SK-N-SH (cell line): ENCODE measurements at regions not wholly inside any gene's neighbourhood (a gene's known extent, or its start where the extent isn't known, plus 50 kb on each side); places are given as distances from the start of the nearest gene placed in this dataset.

Source experiments
- CTCF ChIA-PET: fragments of 300-600, 350-600 bp; formaldehyde crosslinking; extraction: SDS; loops from one replicate; lab custom pipeline; 2021; lab: Yijun Ruan, JAX
- POLR2A ChIA-PET: fragments of 350-600 bp; sonication (Branson Sonifier 250); formaldehyde crosslinking; extraction: SDS; loops from one replicate; lab custom pipeline; 2020; ENCODE audit warnings: antibody characterized with exemption, inconsistent platforms; lab: Yijun Ruan, JAX
- DNase-seq: peaks from one replicate; pipeline ENCODE4 v3.0.0; 2012
- H2AFZ ChIP-seq: fragments of 200-600 bp; sonication (generic); 2 replicates; pipeline ENCODE4 v1.8.1; 2016; ENCODE audit warnings: antibody characterized with exemption, mild to moderate bottlenecking, low read depth
- H3F3A ChIP-seq: fragments of 200-600 bp; sonication (generic); replicated peaks from 2 replicates; pipeline ENCODE3; 2016; ENCODE audit warnings: antibody characterized with exemption, mild to moderate bottlenecking; ENCODE audit not compliant: insufficient read depth
- H3K27ac ChIP-seq, 2 experiments: fragments of 200-500 bp in 1 of 2; fragments of 200-600 bp in 1 of 2; sonication (Bioruptor generic) in 1 of 2; sonication (generic), shearing (Covaris generic) in 1 of 2; 2 replicates each; pipeline versions ENCODE4 v1.5.1 to v1.6.1; 2014 to 2016; ENCODE audit warnings: low read depth in 2 of 2, inconsistent platforms in 1 of 2, low read length in 1 of 2, mild to moderate bottlenecking in 1 of 2, mixed read lengths in 1 of 2
- H3K27me3 ChIP-seq: fragments of 200-600 bp; sonication (generic), shearing (Covaris generic); 2 replicates; pipeline ENCODE4 v1.6.1; 2016; ENCODE audit warnings: mixed run types; ENCODE audit not compliant: insufficient read depth
- H3K36me3 ChIP-seq, 2 experiments: fragments of 200-500 bp in 1 of 2; fragments of 200-600 bp in 1 of 2; sonication (Bioruptor generic) in 1 of 2; sonication (generic) in 1 of 2; replicated peaks in 1 of 2; 2 replicates each; pipeline versions ENCODE3 to v1.5.1; 2014 to 2016; ENCODE audit warnings: low read length in 1 of 2, mild to moderate bottlenecking in 1 of 2; ENCODE audit not compliant: insufficient read depth in 2 of 2, control insufficient read depth in 1 of 2
- H3K4me1 ChIP-seq, 2 experiments: fragments of 200-500 bp in 1 of 2; fragments of 200-600 bp in 1 of 2; sonication (Bioruptor generic) in 1 of 2; sonication (generic), shearing (Covaris generic) in 1 of 2; 2 replicates each; pipeline versions ENCODE4 v1.5.1 to v1.6.1; 2014 to 2016; ENCODE audit warnings: low read depth in 1 of 2, low read length in 1 of 2, mixed run types in 1 of 2; ENCODE audit not compliant: insufficient read depth in 2 of 2, control insufficient read depth in 1 of 2
- H3K4me2 ChIP-seq: fragments of 200-600 bp; sonication (generic), shearing (Covaris generic); 2 replicates; pipeline ENCODE4 v1.6.1; 2017; ENCODE audit warnings: mixed run types
- H3K4me3 ChIP-seq, 2 experiments: fragments of 200-500 bp in 1 of 2; fragments of 200-600 bp in 1 of 2; sonication (Bioruptor generic) in 1 of 2; sonication (generic), shearing (Covaris generic) in 1 of 2; 2 replicates each; pipeline versions ENCODE4 v1.5.1 to v1.8.1; 2014 to 2016; ENCODE audit warnings: low read depth in 2 of 2, inconsistent platforms in 1 of 2, low read length in 1 of 2, mild to moderate bottlenecking in 1 of 2, mixed read lengths in 1 of 2, moderate library complexity in 1 of 2
- H3K79me2 ChIP-seq: fragments of 200-600 bp; sonication (generic); 2 replicates; pipeline ENCODE4 v1.8.1; 2017; ENCODE audit warnings: mild to moderate bottlenecking; ENCODE audit not compliant: insufficient read depth
- H3K9ac ChIP-seq: fragments of 200-600 bp; sonication (generic); 2 replicates; pipeline ENCODE4 v1.6.1; 2017; ENCODE audit warnings: mixed run types
- H3K9me2 ChIP-seq: fragments of 200-600 bp; sonication (generic); 2 replicates; pipeline ENCODE4 v1.6.1; 2017; ENCODE audit warnings: mixed run types
- H3K9me3 ChIP-seq: fragments of 200-600 bp; sonication (generic); 2 replicates; pipeline ENCODE4 v1.6.1; 2017; ENCODE audit warnings: mixed run types, mild to moderate bottlenecking, moderate library complexity
- H4K20me1 ChIP-seq: fragments of 200-600 bp; sonication (generic); 2 replicates; pipeline ENCODE4 v1.6.1; 2017; ENCODE audit warnings: mild to moderate bottlenecking, mixed run types; ENCODE audit not compliant: insufficient read depth
- CHD2 ChIP-seq: fragments of 150-350 bp; IDR thresholded peaks from 2 replicates; pipeline ENCODE4 v1.6.1; 2018; ENCODE audit warnings: low read length; ENCODE audit not compliant: partially characterized antibody
- ELF1 ChIP-seq: IDR thresholded peaks from 2 replicates; pipeline ENCODE4 v1.4.0; 2012
- FOSL2 ChIP-seq: IDR thresholded peaks from 2 replicates; pipeline ENCODE4 v1.4.0; 2012; ENCODE audit warnings: low read depth, mild to moderate bottlenecking, moderate library complexity, borderline replicate concordance
- JUND ChIP-seq: IDR thresholded peaks from 2 replicates; pipeline ENCODE4 v1.4.0; 2012
- MEF2A ChIP-seq: IDR thresholded peaks from 2 replicates; pipeline ENCODE4 v1.4.0; 2012; ENCODE audit warnings: low read depth, borderline replicate concordance
- NRF1 ChIP-seq: IDR thresholded peaks from 2 replicates; pipeline ENCODE4 v1.6.1; 2012; ENCODE audit warnings: low read depth, mild to moderate bottlenecking, low read length
- POLR2AphosphoS5 ChIP-seq: IDR thresholded peaks from 2 replicates; pipeline ENCODE4 v1.6.1; 2012; ENCODE audit warnings: low read depth, low read length
- RFX5 ChIP-seq: IDR thresholded peaks from 2 replicates; pipeline ENCODE4 v1.6.1; 2012; ENCODE audit warnings: mild to moderate bottlenecking, improper control_type of control experiment, low read length
- RXRA ChIP-seq: IDR thresholded peaks from 2 replicates; pipeline ENCODE4 v1.4.0; 2012; ENCODE audit warnings: low read depth, mild to moderate bottlenecking, borderline replicate concordance
- SIN3A ChIP-seq: IDR thresholded peaks from 2 replicates; pipeline ENCODE4 v1.6.1; 2012; ENCODE audit warnings: low read depth, mild to moderate bottlenecking, low read length, moderate library complexity, borderline replicate concordance
- SMC3 ChIP-seq: IDR thresholded peaks from 2 replicates; pipeline ENCODE4 v1.6.1; 2012; ENCODE audit warnings: low read depth, low read length, improper control_type of control experiment
- TAF1 ChIP-seq: IDR thresholded peaks from 2 replicates; pipeline ENCODE4 v1.6.1; 2012; ENCODE audit warnings: low read depth, mild to moderate bottlenecking, low read length, moderate library complexity, borderline replicate concordance
- TCF12 ChIP-seq: IDR thresholded peaks from 2 replicates; pipeline ENCODE4 v1.4.0; 2012
- YY1 ChIP-seq: IDR thresholded peaks from 2 replicates; pipeline ENCODE4 v1.4.0; 2012; ENCODE audit warnings: low read depth, mild to moderate bottlenecking
- WGBS: methylation state at CpG from one replicate; pipeline ENCODE4 v1.1.6; 2017; ENCODE audit warnings: low lambda C conversion rate; 5-methylcytosine and 5-hydroxymethylcytosine counted together
- TF ChIP-seq, protein P1 (sequence below): fragments of 150-350 bp; IDR thresholded peaks from 2 replicates; pipeline ENCODE4 v1.6.1; 2017; ENCODE audit warnings: antibody characterized with exemption, low read length, low read depth, borderline replicate concordance
- TF ChIP-seq, protein P2 (sequence below): IDR thresholded peaks from 2 replicates; pipeline ENCODE4 v1.4.0; 2012; ENCODE audit warnings: low read depth, borderline replicate concordance
- TF ChIP-seq, protein P3 (sequence below): fragments of 200-600 bp; sonication (generic); IDR thresholded peaks from 2 replicates; pipeline ENCODE4 v1.6.1; 2017; ENCODE audit warnings: antibody characterized with exemption, mild to moderate bottlenecking, moderate library complexity
- TF ChIP-seq, protein P4 (sequence below): IDR thresholded peaks from 2 replicates; pipeline ENCODE4 v1.4.0; 2012; ENCODE audit warnings: low read depth, borderline replicate concordance
- TF ChIP-seq, protein P5 (sequence below): IDR thresholded peaks from 2 replicates; pipeline ENCODE4 v1.4.0; 2012; ENCODE audit warnings: low read depth
- TF ChIP-seq, protein P6 (sequence below): IDR thresholded peaks from 2 replicates; pipeline ENCODE4; 2012

DNA sequence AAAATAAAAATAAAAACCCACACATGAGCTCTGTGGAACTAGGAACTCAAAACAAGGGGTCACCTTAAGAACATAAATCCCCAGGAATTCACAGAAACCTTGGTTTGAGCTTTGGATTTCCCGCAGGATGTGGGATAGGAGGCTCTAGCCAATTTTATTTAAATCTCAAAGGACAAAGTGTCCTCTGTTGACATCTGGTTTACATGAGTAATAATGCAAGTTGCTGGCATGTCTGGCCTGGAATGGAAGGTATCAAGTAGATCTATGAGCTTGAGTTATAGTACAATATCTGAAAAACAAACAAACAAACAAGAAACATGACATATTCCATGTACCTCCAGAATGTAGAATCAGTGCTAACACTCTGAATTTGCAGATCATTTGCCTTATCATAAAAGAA is 94.2 kb upstream of the SLIT3 start:
- H3K4me2 ChIP-seq, result no peak overlapping the region
- POLR2A ChIA-PET, result no interaction called here
- H3F3A ChIP-seq, result no peaks in the 10 kb centered on the region
- CTCF ChIA-PET, result interaction anchor here (1.7 kb wide), 1 partner anchor 154 kb away, joined by 3 read pairs; no protein-coding TSS in a partner anchor
- H2AFZ ChIP-seq, result no peak overlapping the region
- H3K4me3 ChIP-seq, result no peak overlapping the region
- 80% methylated on average over 1 of the region's 1 CpG for WGBS
- H3K27me3 ChIP-seq, result no peaks in the 10 kb centered on the region; the same call in 1 of the 2 replicates
- TF ChIP-seq POLR2AphosphoS5 (no peak), FOSL2 (no peak), RXRA (no peak), TCF12 (no peak), ELF1 (no peak), SIN3A (no peak), RFX5 (no peak), NRF1 (no peak)
- TF ChIP-seq, protein P1, sequence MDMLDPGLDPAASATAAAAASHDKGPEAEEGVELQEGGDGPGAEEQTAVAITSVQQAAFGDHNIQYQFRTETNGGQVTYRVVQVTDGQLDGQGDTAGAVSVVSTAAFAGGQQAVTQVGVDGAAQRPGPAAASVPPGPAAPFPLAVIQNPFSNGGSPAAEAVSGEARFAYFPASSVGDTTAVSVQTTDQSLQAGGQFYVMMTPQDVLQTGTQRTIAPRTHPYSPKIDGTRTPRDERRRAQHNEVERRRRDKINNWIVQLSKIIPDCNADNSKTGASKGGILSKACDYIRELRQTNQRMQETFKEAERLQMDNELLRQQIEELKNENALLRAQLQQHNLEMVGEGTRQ, result no peak
- TF ChIP-seq, protein P2, sequence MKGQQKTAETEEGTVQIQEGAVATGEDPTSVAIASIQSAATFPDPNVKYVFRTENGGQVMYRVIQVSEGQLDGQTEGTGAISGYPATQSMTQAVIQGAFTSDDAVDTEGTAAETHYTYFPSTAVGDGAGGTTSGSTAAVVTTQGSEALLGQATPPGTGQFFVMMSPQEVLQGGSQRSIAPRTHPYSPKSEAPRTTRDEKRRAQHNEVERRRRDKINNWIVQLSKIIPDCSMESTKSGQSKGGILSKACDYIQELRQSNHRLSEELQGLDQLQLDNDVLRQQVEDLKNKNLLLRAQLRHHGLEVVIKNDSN, result no peak
- TF ChIP-seq, all 33 proteins: peak for 0
- no peak overlapping the region for H3K9ac ChIP-seq
- no peaks in the 10 kb centered on the region for H3K9me3 ChIP-seq
- no peaks in the 10 kb centered on the region for H3K9me2 ChIP-seq
- no peak for DNase-seq
- no peak overlapping the region; a peak in 1 of 4 replicates for H3K27ac ChIP-seq
- H4K20me1 ChIP-seq, result no peaks in the 10 kb centered on the region
- no peaks in the 10 kb centered on the region for H3K79me2 ChIP-seq
- no peaks in the 10 kb centered on the region; a peak in 2 of 4 replicates for H3K4me1 ChIP-seq
- no peaks in the 10 kb centered on the region for H3K36me3 ChIP-seq

DNA sequence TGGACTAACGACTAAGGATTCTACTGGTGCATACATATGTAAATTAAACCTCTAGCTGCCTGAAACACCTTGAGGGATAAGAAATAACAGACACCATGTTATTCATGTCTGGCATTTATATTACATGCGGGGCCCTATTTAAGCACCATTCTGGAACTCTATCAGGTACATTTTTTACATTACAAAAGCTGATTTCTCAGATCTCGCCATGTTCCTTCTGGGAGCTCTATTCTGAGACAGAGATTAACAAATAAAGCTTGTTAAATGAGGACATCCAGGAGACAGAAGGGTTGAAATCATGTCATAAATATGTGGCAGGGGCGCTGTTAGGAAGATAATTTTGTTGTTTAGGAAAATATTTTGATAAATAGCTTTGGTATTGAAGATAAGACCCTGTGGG is 93.4 kb upstream of the SLIT3 start:
- H3K27ac ChIP-seq, result no peak overlapping the region
- no peak overlapping the region for H3K4me3 ChIP-seq
- H3K4me1 ChIP-seq, result no peaks in the 10 kb centered on the region; a peak in 2 of 4 replicates
- H3F3A ChIP-seq, result no peaks in the 10 kb centered on the region
- no peaks in the 10 kb centered on the region for H3K79me2 ChIP-seq
- H3K27me3 ChIP-seq, result no peaks in the 10 kb centered on the region; the same call in 1 of the 2 replicates
- H3K36me3 ChIP-seq, result no peaks in the 10 kb centered on the region
- no peak overlapping the region for H2AFZ ChIP-seq
- no peaks in the 10 kb centered on the region for H3K9me3 ChIP-seq
- H4K20me1 ChIP-seq, result no peaks in the 10 kb centered on the region
- TF ChIP-seq JUND (no peak), SMC3 (no peak), TAF1 (no peak), MEF2A (no peak), YY1 (no peak), RXRA (no peak), POLR2AphosphoS5 (no peak), CHD2 (no peak), SIN3A (no peak)
- TF ChIP-seq, protein P3, sequence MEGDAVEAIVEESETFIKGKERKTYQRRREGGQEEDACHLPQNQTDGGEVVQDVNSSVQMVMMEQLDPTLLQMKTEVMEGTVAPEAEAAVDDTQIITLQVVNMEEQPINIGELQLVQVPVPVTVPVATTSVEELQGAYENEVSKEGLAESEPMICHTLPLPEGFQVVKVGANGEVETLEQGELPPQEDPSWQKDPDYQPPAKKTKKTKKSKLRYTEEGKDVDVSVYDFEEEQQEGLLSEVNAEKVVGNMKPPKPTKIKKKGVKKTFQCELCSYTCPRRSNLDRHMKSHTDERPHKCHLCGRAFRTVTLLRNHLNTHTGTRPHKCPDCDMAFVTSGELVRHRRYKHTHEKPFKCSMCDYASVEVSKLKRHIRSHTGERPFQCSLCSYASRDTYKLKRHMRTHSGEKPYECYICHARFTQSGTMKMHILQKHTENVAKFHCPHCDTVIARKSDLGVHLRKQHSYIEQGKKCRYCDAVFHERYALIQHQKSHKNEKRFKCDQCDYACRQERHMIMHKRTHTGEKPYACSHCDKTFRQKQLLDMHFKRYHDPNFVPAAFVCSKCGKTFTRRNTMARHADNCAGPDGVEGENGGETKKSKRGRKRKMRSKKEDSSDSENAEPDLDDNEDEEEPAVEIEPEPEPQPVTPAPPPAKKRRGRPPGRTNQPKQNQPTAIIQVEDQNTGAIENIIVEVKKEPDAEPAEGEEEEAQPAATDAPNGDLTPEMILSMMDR, result no peak
- TF ChIP-seq, protein P4, sequence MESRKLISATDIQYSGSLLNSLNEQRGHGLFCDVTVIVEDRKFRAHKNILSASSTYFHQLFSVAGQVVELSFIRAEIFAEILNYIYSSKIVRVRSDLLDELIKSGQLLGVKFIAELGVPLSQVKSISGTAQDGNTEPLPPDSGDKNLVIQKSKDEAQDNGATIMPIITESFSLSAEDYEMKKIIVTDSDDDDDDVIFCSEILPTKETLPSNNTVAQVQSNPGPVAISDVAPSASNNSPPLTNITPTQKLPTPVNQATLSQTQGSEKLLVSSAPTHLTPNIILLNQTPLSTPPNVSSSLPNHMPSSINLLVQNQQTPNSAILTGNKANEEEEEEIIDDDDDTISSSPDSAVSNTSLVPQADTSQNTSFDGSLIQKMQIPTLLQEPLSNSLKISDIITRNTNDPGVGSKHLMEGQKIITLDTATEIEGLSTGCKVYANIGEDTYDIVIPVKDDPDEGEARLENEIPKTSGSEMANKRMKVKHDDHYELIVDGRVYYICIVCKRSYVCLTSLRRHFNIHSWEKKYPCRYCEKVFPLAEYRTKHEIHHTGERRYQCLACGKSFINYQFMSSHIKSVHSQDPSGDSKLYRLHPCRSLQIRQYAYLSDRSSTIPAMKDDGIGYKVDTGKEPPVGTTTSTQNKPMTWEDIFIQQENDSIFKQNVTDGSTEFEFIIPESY, result no peak
- TF ChIP-seq, protein P5, sequence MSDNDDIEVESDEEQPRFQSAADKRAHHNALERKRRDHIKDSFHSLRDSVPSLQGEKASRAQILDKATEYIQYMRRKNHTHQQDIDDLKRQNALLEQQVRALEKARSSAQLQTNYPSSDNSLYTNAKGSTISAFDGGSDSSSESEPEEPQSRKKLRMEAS, result no peak
- TF ChIP-seq, protein P6, sequence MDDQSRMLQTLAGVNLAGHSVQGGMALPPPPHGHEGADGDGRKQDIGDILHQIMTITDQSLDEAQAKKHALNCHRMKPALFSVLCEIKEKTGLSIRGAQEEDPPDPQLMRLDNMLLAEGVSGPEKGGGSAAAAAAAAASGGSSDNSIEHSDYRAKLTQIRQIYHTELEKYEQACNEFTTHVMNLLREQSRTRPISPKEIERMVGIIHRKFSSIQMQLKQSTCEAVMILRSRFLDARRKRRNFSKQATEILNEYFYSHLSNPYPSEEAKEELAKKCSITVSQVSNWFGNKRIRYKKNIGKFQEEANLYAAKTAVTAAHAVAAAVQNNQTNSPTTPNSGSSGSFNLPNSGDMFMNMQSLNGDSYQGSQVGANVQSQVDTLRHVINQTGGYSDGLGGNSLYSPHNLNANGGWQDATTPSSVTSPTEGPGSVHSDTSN, result no peak
- no peak overlapping the region for H3K9ac ChIP-seq
- no peaks in the 10 kb centered on the region for H3K9me2 ChIP-seq
- H3K4me2 ChIP-seq, result no peak overlapping the region
- ChIA-PET POLR2A (no interaction called here), CTCF (interaction anchor here (1.7 kb wide), 1 partner anchor 155 kb away, joined by 3 read pairs; no protein-coding TSS in a partner anchor)
- 78% methylated on average over 4 of the region's 4 CpGs for WGBS
- DNase-seq, result no peak
